ENCODE measurements at regions not wholly inside any gene's neighbourhood (a gene's known extent, or its start where the extent isn't known, plus 50 kb on each side); places are given as distances from the start of the nearest gene placed in this dataset.

- TF ChIP-seq EZH2 (IDR thresholded peaks at IDR 0.05; ENCODE audit: insufficient read depth, poor library complexity, severe bottlenecking) (no peak), EZH2phosphoT487 (IDR thresholded peaks at IDR 0.05; ENCODE audit: insufficient read depth, low read depth) (no peak)
These were observed 681.8 kb upstream of the LRATD1 start for GRCh38 chr2:13950761-13951160.

Measured in GM23248 (cell line).